ENCODE measurements at regions not wholly inside any gene's neighbourhood (a gene's known extent, or its start where the extent isn't known, plus 50 kb on each side); places are given as distances from the start of the nearest gene placed in this dataset.
"Not testable (repeated sequence)": the region's sequence is repeated elsewhere in the genome, so short reads cannot be mapped to it uniquely, and the experiment has no call there.

- H3K27me3 ChIP-seq (ENCODE audit: control insufficient read depth, insufficient read depth): no peaks in the 10 kb centered on the region
- H3K9me3 ChIP-seq (ENCODE audit: control insufficient read depth, low read length): no peaks in the 10 kb centered on the region
- no peak overlapping the region for H3K4me3 ChIP-seq (ENCODE audit: low read length)
- H3K27ac ChIP-seq (ENCODE audit: low read length): no peak overlapping the region
- H3K4me1 ChIP-seq (ENCODE audit: control insufficient read depth, insufficient read depth, low read length): no peaks in the 10 kb centered on the region
- ATAC-seq (no peak), DNase-seq (no peak)
- intact Hi-C loops (cut with DNase I): no loop called here
- WGBS: 72% methylated on average over 1 of the region's 1 CpG
Observed at GRCh38 chr2:193845604-193846003, 1650.9 kb upstream of the TMEFF2 start.

GRCh38 chr2:193843675-193844074, 1648.9 kb upstream of the TMEFF2 start:
- intact Hi-C loops (cut with DNase I): no loop called here
- Histone ChIP-seq H3K27me3 (ENCODE audit: control insufficient read depth, insufficient read depth) (no peaks in the 10 kb centered on the region), H3K4me3 (ENCODE audit: low read length) (no peak overlapping the region), H3K9me3 (ENCODE audit: control insufficient read depth, low read length) (no peaks in the 10 kb centered on the region), H3K4me1 (ENCODE audit: control insufficient read depth, insufficient read depth, low read length) (no peaks in the 10 kb centered on the region), H3K27ac (ENCODE audit: low read length) (no peak overlapping the region)
- WGBS: 68% methylated on average over 3 of the region's 3 CpGs
- DNase-seq (no peak), ATAC-seq (no peak)

GRCh38 chr2:193841384-193842150, 1646.8 kb upstream of the TMEFF2 start:
- WGBS: 41% methylated on average over 3 of the region's 3 CpGs
- no peak for DNase-seq
- intact Hi-C loops (cut with DNase I): no loop called here
- H3K27ac ChIP-seq (ENCODE audit: low read length): no peak overlapping the region
- H3K4me1 ChIP-seq (ENCODE audit: control insufficient read depth, insufficient read depth, low read length): no peaks in the 10 kb centered on the region
- no peaks in the 10 kb centered on the region for H3K9me3 ChIP-seq (ENCODE audit: control insufficient read depth, low read length)
- no peaks in the 10 kb centered on the region for H3K27me3 ChIP-seq (ENCODE audit: control insufficient read depth, insufficient read depth)
- H3K4me3 ChIP-seq (ENCODE audit: low read length): no peak overlapping the region
- ATAC-seq: no peak

GRCh38 chr2:193837111-193837738, 1642.5 kb upstream of the TMEFF2 start:
- Histone ChIP-seq H3K4me1 (ENCODE audit: control insufficient read depth, insufficient read depth, low read length) (no peaks in the 10 kb centered on the region), H3K27me3 (ENCODE audit: control insufficient read depth, insufficient read depth) (no peaks in the 10 kb centered on the region), H3K4me3 (ENCODE audit: low read length) (no peak overlapping the region), H3K9me3 (ENCODE audit: control insufficient read depth, low read length) (no peaks in the 10 kb centered on the region), H3K27ac (ENCODE audit: low read length) (no peak overlapping the region)
- ATAC-seq: no peak
- intact Hi-C loops (cut with DNase I): no loop called here
- no peak for DNase-seq

- DNase-seq; H3K27me3 ChIP-seq (ENCODE audit: control insufficient read depth, insufficient read depth); intact Hi-C loops (cut with DNase I); ATAC-seq; H3K27ac ChIP-seq (ENCODE audit: low read length); H3K9me3 ChIP-seq (ENCODE audit: control insufficient read depth, low read length); H3K4me3 ChIP-seq (ENCODE audit: low read length); H3K4me1 ChIP-seq (ENCODE audit: control insufficient read depth, insufficient read depth, low read length): not testable (repeated sequence)
- 68% methylated on average over 15 of the region's 15 CpGs for WGBS
Observed at GRCh38 chr2:193836424-193837006, 1641.8 kb upstream of the TMEFF2 start.

- H3K9me3 ChIP-seq (ENCODE audit: control insufficient read depth, low read length); H3K4me3 ChIP-seq (ENCODE audit: low read length); intact Hi-C loops (cut with DNase I); DNase-seq; H3K27ac ChIP-seq (ENCODE audit: low read length); H3K4me1 ChIP-seq (ENCODE audit: control insufficient read depth, insufficient read depth, low read length); ATAC-seq; H3K27me3 ChIP-seq (ENCODE audit: control insufficient read depth, insufficient read depth): not testable (repeated sequence)
- WGBS: 24% methylated on average over 2 of the region's 2 CpGs
Observed at GRCh38 chr2:193833895-193834294, 1639.2 kb upstream of the TMEFF2 start.

GRCh38 chr2:193824474-193824873, 1629.7 kb upstream of the TMEFF2 start:
- Histone ChIP-seq H3K4me3 (ENCODE audit: low read length) (no peak overlapping the region), H3K4me1 (ENCODE audit: control insufficient read depth, insufficient read depth, low read length) (no peaks in the 10 kb centered on the region), H3K27ac (ENCODE audit: low read length) (no peak overlapping the region), H3K27me3 (ENCODE audit: control insufficient read depth, insufficient read depth) (no peaks in the 10 kb centered on the region), H3K9me3 (ENCODE audit: control insufficient read depth, low read length) (no peaks in the 10 kb centered on the region)
- WGBS: 49% methylated on average over 1 of the region's 1 CpG
- ATAC-seq (no peak), DNase-seq (no peak)
- intact Hi-C loops (cut with DNase I): no loop called here

- no peak for ATAC-seq
- WGBS: 75% methylated on average over 5 of the region's 5 CpGs
Observed at GRCh38 chr2:193818801-193819499, 1624.2 kb upstream of the TMEFF2 start.

GRCh38 chr2:193816008-193816407, 1621.3 kb upstream of the TMEFF2 start:
- no peaks in the 10 kb centered on the region for H3K4me1 ChIP-seq (ENCODE audit: control insufficient read depth, insufficient read depth, low read length)
- no peak for DNase-seq
- intact Hi-C loops (cut with DNase I): no loop called here
- H3K4me3 ChIP-seq (ENCODE audit: low read length): no peak overlapping the region
- no peak for ATAC-seq
- H3K27me3 ChIP-seq (ENCODE audit: control insufficient read depth, insufficient read depth): no peaks in the 10 kb centered on the region
- no peaks in the 10 kb centered on the region for H3K9me3 ChIP-seq (ENCODE audit: control insufficient read depth, low read length)
- no peak overlapping the region for H3K27ac ChIP-seq (ENCODE audit: low read length)

More at GRCh38 chr2:193818801-193819499, 1624.2 kb upstream of the TMEFF2 start:
- Histone ChIP-seq H3K4me1 (ENCODE audit: control insufficient read depth, insufficient read depth, low read length) (no peaks in the 10 kb centered on the region), H3K27me3 (ENCODE audit: control insufficient read depth, insufficient read depth) (no peaks in the 10 kb centered on the region), H3K9me3 (ENCODE audit: control insufficient read depth, low read length) (no peaks in the 10 kb centered on the region), H3K4me3 (ENCODE audit: low read length) (no peak overlapping the region), H3K27ac (ENCODE audit: low read length) (no peak overlapping the region)
- DNase-seq: no peak
- intact Hi-C loops (cut with DNase I): no loop called here

- Histone ChIP-seq H3K27me3 (ENCODE audit: control insufficient read depth, insufficient read depth) (no peaks in the 10 kb centered on the region), H3K4me3 (ENCODE audit: low read length) (no peak overlapping the region), H3K27ac (ENCODE audit: low read length) (no peak overlapping the region), H3K9me3 (ENCODE audit: control insufficient read depth, low read length) (no peaks in the 10 kb centered on the region), H3K4me1 (ENCODE audit: control insufficient read depth, insufficient read depth, low read length) (no peaks in the 10 kb centered on the region)
- intact Hi-C loops (cut with DNase I): no loop called here
- ATAC-seq (no peak), DNase-seq (no peak)
- WGBS: 52% methylated on average over 3 of the region's 3 CpGs
Observed at GRCh38 chr2:193810533-193810932, 1615.8 kb upstream of the TMEFF2 start.

- DNase-seq: no peak
- Histone ChIP-seq H3K27me3 (ENCODE audit: control insufficient read depth, insufficient read depth) (no peaks in the 10 kb centered on the region), H3K27ac (ENCODE audit: low read length) (no peak overlapping the region), H3K4me3 (ENCODE audit: low read length) (no peak overlapping the region), H3K9me3 (ENCODE audit: control insufficient read depth, low read length) (no peaks in the 10 kb centered on the region), H3K4me1 (ENCODE audit: control insufficient read depth, insufficient read depth, low read length) (no peaks in the 10 kb centered on the region)
- intact Hi-C loops (cut with DNase I): no loop called here
- no peak for ATAC-seq
- WGBS: 99% methylated on average over 1 of the region's 1 CpG
Observed at GRCh38 chr2:193808877-193809276, 1614.1 kb upstream of the TMEFF2 start.
